Fibroblast of lung (primary cell): ENCODE measurements at regions not wholly inside any gene's neighbourhood (a gene's known extent, or its start where the extent isn't known, plus 50 kb on each side); places are given as distances from the start of the nearest gene placed in this dataset.

Experiments
- EZH2 ChIP-seq: IDR thresholded peaks from 2 replicates; pipeline ENCODE4 v1.5.1; 2012; ENCODE audit warnings: low read length, control low read depth, mild to moderate bottlenecking; ENCODE audit errors: missing control alignments
- TF ChIP-seq, protein P1 (sequence below), 2 donors: IDR thresholded peaks in 1 of 2; conservative IDR thresholded peaks in 1 of 2; 1 replicate in 1 of 2; 2 replicates in 1 of 2; pipeline ENCODE4 v1.5.1; 2011 to 2012; ENCODE audit warnings: low read length in 2 of 2, control low read depth in 1 of 2, inconsistent platforms in 1 of 2, low read depth in 1 of 2, mild to moderate bottlenecking in 1 of 2

DNA sequence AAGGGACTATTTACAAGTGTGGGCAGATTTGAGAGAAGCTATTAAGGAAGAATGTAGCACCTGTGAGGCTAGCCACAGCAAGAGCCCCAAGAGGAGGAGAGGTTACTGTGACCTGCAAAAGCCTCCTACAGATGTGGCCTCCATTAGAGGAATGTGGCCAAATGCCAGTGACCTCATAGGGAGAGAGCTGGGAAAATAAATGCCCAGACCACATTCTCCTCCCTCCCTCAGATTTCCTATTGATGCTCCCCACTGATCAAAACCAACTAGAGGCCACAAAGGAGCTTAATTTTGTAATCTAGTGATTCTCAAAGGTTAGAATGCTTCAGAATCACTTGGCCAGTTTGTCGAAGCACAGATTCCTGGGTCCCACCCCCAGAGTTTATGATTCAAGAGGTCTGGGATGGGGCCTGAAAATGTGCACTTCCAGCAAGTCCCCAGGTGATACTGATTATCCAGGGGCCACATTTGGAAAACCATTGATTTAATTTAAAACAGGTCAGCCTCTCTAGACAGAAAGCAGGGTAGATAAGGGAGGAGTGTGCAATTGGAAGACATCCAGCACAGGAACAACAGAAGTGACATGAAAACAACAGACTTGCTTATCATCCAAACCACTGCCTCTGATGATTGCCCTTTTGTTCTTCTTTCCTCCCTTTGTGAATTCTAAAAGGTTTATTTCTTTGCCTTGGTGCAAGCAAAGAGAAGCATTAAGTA is 61.2 kb upstream of the RBBP8 start:
- TF ChIP-seq, protein P1, sequence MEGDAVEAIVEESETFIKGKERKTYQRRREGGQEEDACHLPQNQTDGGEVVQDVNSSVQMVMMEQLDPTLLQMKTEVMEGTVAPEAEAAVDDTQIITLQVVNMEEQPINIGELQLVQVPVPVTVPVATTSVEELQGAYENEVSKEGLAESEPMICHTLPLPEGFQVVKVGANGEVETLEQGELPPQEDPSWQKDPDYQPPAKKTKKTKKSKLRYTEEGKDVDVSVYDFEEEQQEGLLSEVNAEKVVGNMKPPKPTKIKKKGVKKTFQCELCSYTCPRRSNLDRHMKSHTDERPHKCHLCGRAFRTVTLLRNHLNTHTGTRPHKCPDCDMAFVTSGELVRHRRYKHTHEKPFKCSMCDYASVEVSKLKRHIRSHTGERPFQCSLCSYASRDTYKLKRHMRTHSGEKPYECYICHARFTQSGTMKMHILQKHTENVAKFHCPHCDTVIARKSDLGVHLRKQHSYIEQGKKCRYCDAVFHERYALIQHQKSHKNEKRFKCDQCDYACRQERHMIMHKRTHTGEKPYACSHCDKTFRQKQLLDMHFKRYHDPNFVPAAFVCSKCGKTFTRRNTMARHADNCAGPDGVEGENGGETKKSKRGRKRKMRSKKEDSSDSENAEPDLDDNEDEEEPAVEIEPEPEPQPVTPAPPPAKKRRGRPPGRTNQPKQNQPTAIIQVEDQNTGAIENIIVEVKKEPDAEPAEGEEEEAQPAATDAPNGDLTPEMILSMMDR (conservative IDR thresholded peaks at IDR 0.05 in 1 of 2, IDR thresholded peaks at IDR 0.05 in 1 of 2; ENCODE audit: low read depth in 1 of 2, low read length in 2 of 2), result no peak
- no peak for TF ChIP-seq EZH2
